ENCODE measurements at regions not wholly inside any gene's neighbourhood (a gene's known extent, or its start where the extent isn't known, plus 50 kb on each side); places are given as distances from the start of the nearest gene placed in this dataset.

DNA sequence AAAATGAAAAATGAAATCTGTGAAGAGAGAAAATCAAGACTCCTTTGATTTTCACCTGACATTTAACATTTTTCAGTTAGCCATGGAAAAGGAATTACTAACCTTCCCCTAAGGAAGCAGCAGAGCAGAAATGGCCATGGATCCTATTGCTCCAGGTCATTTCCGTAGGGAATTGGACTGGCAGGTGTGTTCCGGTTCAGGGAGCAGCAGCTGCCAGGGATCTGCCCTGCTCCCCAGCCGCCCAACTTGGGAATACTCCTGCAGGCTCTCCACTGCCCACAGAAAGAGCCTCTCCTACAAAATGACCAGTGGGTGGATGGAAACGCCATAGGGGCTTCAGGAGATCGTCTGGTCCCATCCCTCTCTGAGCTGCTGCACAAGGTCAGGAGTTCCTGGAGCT lies 86.0 kb upstream of the MAPK4 start:
- DNase-seq = no peak
- no peaks in the 10 kb centered on the region for H3K9me3 ChIP-seq
- H3K36me3 ChIP-seq = no peaks in the 10 kb centered on the region
- intact Hi-C loops (cut with DNase I) = no loop called here
- H3K27me3 ChIP-seq = no peaks in the 10 kb centered on the region
- TF ChIP-seq, protein P1, sequence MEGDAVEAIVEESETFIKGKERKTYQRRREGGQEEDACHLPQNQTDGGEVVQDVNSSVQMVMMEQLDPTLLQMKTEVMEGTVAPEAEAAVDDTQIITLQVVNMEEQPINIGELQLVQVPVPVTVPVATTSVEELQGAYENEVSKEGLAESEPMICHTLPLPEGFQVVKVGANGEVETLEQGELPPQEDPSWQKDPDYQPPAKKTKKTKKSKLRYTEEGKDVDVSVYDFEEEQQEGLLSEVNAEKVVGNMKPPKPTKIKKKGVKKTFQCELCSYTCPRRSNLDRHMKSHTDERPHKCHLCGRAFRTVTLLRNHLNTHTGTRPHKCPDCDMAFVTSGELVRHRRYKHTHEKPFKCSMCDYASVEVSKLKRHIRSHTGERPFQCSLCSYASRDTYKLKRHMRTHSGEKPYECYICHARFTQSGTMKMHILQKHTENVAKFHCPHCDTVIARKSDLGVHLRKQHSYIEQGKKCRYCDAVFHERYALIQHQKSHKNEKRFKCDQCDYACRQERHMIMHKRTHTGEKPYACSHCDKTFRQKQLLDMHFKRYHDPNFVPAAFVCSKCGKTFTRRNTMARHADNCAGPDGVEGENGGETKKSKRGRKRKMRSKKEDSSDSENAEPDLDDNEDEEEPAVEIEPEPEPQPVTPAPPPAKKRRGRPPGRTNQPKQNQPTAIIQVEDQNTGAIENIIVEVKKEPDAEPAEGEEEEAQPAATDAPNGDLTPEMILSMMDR (IDR thresholded peaks at IDR 0.05) = no peak
- H3K27ac ChIP-seq = no peak overlapping the region
- no peaks in the 10 kb centered on the region for H3K4me1 ChIP-seq
- H3K9ac ChIP-seq (ENCODE audit: low read depth in 2 of 2, low read length in 2 of 2) = no peak overlapping the region
- H3K4me3 ChIP-seq = no peak overlapping the region

DNA sequence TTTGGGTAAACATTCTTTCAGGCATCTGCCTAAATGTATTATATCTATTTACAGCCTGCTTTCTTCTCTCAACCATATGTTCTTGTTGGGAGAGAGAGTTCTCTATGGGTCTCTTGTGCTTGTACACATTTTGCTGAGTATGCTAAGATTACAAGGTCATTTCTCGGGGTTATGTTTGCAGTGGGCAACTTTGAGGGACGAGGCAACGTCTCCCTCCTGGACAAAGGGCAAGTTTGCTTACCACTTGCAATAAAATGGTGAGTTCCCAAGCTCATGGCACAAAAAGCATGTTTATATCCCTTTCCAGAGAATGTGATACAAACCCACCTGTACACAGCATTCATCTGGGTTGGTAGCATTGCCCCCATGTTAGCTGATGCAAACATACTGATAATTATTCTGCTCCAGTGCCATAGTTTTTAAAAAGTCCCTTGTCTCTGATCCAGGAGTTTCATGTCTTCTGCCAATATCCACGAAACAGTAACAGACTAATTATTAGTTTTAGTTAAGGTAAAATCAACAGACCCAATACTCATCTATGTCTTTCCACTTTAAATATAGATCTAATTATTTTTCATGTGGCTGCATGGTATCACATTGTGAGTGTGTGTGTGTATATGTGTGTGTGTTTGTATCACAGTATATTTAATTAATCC lies 84.2 kb upstream of the MAPK4 start:
- DNase-seq = no peak
- H3K4me1 ChIP-seq = no peaks in the 10 kb centered on the region
- H3K27ac ChIP-seq = no peak overlapping the region
- no peak overlapping the region for H3K9ac ChIP-seq (ENCODE audit: low read depth in 2 of 2, low read length in 2 of 2)
- H3K4me3 ChIP-seq = no peak overlapping the region
- no peaks in the 10 kb centered on the region for H3K36me3 ChIP-seq
- TF ChIP-seq, protein P1 (IDR thresholded peaks at IDR 0.05) = no peak
- intact Hi-C loops (cut with DNase I) = no loop called here
- H3K27me3 ChIP-seq = no peaks in the 10 kb centered on the region
- H3K9me3 ChIP-seq = no peaks in the 10 kb centered on the region

DNA sequence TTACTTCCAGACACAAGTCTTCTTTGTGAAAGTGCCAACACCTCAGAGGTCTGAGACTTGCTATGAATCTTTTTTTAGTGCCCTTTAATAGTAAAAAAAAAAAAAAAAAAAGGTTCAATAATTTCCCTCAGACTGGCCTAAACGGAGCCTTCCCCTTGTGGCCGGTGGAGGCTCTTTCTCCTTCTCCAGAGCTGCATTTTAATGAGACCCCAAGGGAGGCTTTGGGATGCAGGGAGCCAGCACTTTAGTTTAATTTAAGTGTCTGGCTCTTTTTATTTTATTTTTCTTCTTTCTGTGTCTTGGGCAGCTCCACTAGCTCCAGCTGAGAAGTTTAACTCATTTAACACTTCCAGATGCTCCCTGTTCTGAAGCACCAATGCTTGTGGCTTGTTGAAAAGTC lies 67.8 kb upstream of the MAPK4 start:
- TF ChIP-seq, protein P1 (IDR thresholded peaks at IDR 0.05) = no peak
- Histone ChIP-seq H3K27ac (no peak overlapping the region), H3K4me1 (no peaks in the 10 kb centered on the region), H3K9ac (ENCODE audit: low read depth in 2 of 2, low read length in 2 of 2) (no peak overlapping the region), H3K36me3 (no peaks in the 10 kb centered on the region), H3K4me3 (no peak overlapping the region), H3K9me3 (no peaks in the 10 kb centered on the region), H3K27me3 (no peaks in the 10 kb centered on the region)
- intact Hi-C loops (cut with DNase I) = no loop called here
- DNase-seq = no peak

DNA sequence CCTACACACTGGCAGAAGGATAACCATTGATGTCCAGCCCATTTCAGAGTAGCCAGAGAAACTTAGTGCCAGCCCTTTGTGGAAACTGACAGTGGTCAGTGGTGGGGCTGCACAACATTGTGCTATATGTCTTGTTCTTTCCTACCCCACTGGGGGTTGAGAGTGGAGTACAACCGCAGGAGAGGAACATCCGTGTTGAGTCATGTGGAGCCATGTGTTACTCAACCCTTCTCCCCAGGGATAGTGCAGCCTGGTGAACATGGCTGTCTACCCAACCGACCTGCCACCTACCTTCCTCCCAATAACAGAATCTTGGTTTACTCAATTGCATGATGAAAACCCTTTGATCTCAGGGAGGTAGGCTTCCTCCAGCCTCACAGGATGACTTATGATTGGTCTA lies 65.3 kb upstream of the MAPK4 start:
- TF ChIP-seq, protein P1 (IDR thresholded peaks at IDR 0.05) = no peak
- H3K9me3 ChIP-seq = no peaks in the 10 kb centered on the region

DNA sequence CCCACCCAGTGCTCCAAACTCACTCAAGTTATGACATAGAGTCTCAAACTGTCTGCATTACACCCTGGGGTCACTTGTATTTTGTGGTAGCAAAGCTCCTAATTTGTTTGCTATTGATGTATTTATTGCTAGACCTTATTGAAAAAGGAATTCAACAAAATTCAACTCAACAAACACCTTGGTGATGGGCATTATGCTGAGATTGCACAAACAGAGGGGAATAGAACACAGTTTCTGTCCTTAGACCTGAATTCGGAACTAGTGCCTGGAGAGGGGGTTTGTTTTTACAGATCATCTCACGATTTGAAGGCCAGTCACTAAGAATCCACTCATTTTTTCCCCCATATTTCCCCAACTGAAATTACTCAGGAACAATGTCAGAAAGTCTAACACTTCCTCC lies 53.5 kb upstream of the MAPK4 start:
- no peaks in the 10 kb centered on the region for H3K9me3 ChIP-seq
- no peak for DNase-seq
- no peak overlapping the region for H3K27ac ChIP-seq
- no peak overlapping the region for H3K9ac ChIP-seq (ENCODE audit: low read depth in 2 of 2, low read length in 2 of 2)
- no peak overlapping the region for H3K4me3 ChIP-seq
- intact Hi-C loops (cut with DNase I) = loop anchor here (10.0 kb wide), 1 partner anchor 278 kb away; no protein-coding TSS in a partner anchor
- TF ChIP-seq, protein P1 (IDR thresholded peaks at IDR 0.05) = no peak
- H3K4me1 ChIP-seq = no peaks in the 10 kb centered on the region
- no peaks in the 10 kb centered on the region for H3K27me3 ChIP-seq
- no peaks in the 10 kb centered on the region for H3K36me3 ChIP-seq

More for the DNA sequence above, 65.3 kb upstream of the MAPK4 start:
- H3K4me1 ChIP-seq = no peaks in the 10 kb centered on the region
- no peaks in the 10 kb centered on the region for H3K36me3 ChIP-seq
- DNase-seq = no peak
- no peaks in the 10 kb centered on the region for H3K27me3 ChIP-seq
- H3K4me3 ChIP-seq = no peak overlapping the region
- no peak overlapping the region for H3K9ac ChIP-seq (ENCODE audit: low read depth in 2 of 2, low read length in 2 of 2)
- H3K27ac ChIP-seq = no peak overlapping the region
- intact Hi-C loops (cut with DNase I) = no loop called here

All from colonic mucosa (tissue), 4 donors.